HG03064 (cell line): ENCODE measurements at regions not wholly inside any gene's neighbourhood (a gene's known extent, or its start where the extent isn't known, plus 50 kb on each side); places are given as distances from the start of the nearest gene placed in this dataset.
A peak's percentile ranks its signal among the peaks of the same experiment; 100 is the strongest.

Experiments
- ATAC-seq: cut with Tn5 transposase; IDR thresholded peaks from one replicate; pipeline ENCODE4 v1.9.1; 2021; ENCODE audit warnings: low read depth; ENCODE audit not compliant: unreplicated experiment

- no peak for ATAC-seq
Observed at GRCh38 chr5:88979726-88980125, 96.7 kb upstream of the MEF2C start.

- ATAC-seq = no peak
Observed at GRCh38 chr5:88979244-88979643, 96.3 kb upstream of the MEF2C start.

GRCh38 chr5:88976914-88977313 is 93.9 kb upstream of the MEF2C start:
- no peak for ATAC-seq

- no peak for ATAC-seq
Observed at GRCh38 chr5:88967633-88968585, 84.9 kb upstream of the MEF2C start.

- ATAC-seq = no peak
Observed at GRCh38 chr5:88964831-88965230, 81.8 kb upstream of the MEF2C start.

- ATAC-seq = no peak
Observed at GRCh38 chr5:88957013-88957412, 74.0 kb upstream of the MEF2C start.

GRCh38 chr5:88956416-88956815 is 73.4 kb upstream of the MEF2C start:
- ATAC-seq = no peak

- ATAC-seq = no peak
Observed at GRCh38 chr5:88955403-88955802, 72.4 kb upstream of the MEF2C start.

GRCh38 chr5:88954511-88954910 is 71.5 kb upstream of the MEF2C start:
- no peak for ATAC-seq

- ATAC-seq = no peak
Observed at GRCh38 chr5:88952996-88953643, 70.1 kb upstream of the MEF2C start.

- ATAC-seq = no peak
Observed at GRCh38 chr5:88952344-88952743, 69.4 kb upstream of the MEF2C start.

- no peak for ATAC-seq
Observed at GRCh38 chr5:88951457-88951856, 68.5 kb upstream of the MEF2C start.

GRCh38 chr5:88948746-88949600 is 66.0 kb upstream of the MEF2C start:
- ATAC-seq = no peak

GRCh38 chr5:88944751-88945531 is 62.0 kb upstream of the MEF2C start:
- ATAC-seq = no peak

- ATAC-seq = no peak
Observed at GRCh38 chr5:88941581-88941980, 58.6 kb upstream of the MEF2C start.

- peak; percentile 65 for ATAC-seq
Observed at GRCh38 chr5:88940713-88941112, 57.7 kb upstream of the MEF2C start.

- ATAC-seq = no peak
Observed at GRCh38 chr5:88939300-88939699, 56.3 kb upstream of the MEF2C start.

- no peak for ATAC-seq
Observed at GRCh38 chr5:88938488-88938887, 55.5 kb upstream of the MEF2C start.

GRCh38 chr5:88937406-88937805 is 54.4 kb upstream of the MEF2C start:
- no peak for ATAC-seq

- ATAC-seq = no peak
Observed at GRCh38 chr5:88934439-88934838, 51.5 kb upstream of the MEF2C start.
